H1 (cell line): ENCODE measurements at regions not wholly inside any gene's neighbourhood (a gene's known extent, or its start where the extent isn't known, plus 50 kb on each side); places are given as distances from the start of the nearest gene placed in this dataset.

ENCODE experiments used
- CBX5 ChIP-seq: fragments of 300-800, 300-1000 bp; sonication (generic); IDR thresholded peaks from 2 replicates; pipeline ENCODE4 v1.7.1; 2016; ENCODE audit warnings: antibody characterized with exemption, low read length, low read depth
- GABPA ChIP-seq: IDR thresholded peaks from 2 replicates; pipeline ENCODE4 v1.6.1; 2011; ENCODE audit warnings: mild to moderate bottlenecking, low read length, moderate library complexity, borderline replicate concordance; ENCODE audit not compliant: insufficient read depth
- KDM4A ChIP-seq: IDR thresholded peaks from one replicate; pipeline ENCODE4 v1.7.1; 2012; ENCODE audit warnings: low read depth, mild to moderate bottlenecking, moderate library complexity, low read length, inconsistent platforms; ENCODE audit not compliant: severe bottlenecking
- NRF1 ChIP-seq: IDR thresholded peaks from 2 replicates; pipeline ENCODE4 v1.6.1; 2011; ENCODE audit warnings: mild to moderate bottlenecking, low read depth, low read length, improper control_type of control experiment
- PHF8 ChIP-seq: fragments of 200-600 bp; sonication (generic); conservative IDR thresholded peaks from 2 replicates; pipeline ENCODE4 v1.7.1; 2012; ENCODE audit warnings: low read depth, mild to moderate bottlenecking, inconsistent platforms, low read length, moderate library complexity
- POLR2AphosphoS5 ChIP-seq: IDR thresholded peaks from 2 replicates; pipeline ENCODE4 v1.6.1; 2011; ENCODE audit warnings: low read depth, low read length
- TAF1 ChIP-seq: IDR thresholded peaks from 2 replicates; pipeline ENCODE4 v1.6.1; 2011; ENCODE audit warnings: mild to moderate bottlenecking, low read depth, low read length
- USF2 ChIP-seq: IDR thresholded peaks from 2 replicates; pipeline ENCODE4 v1.6.1; 2011; ENCODE audit warnings: low read length, improper control_type of control experiment

- TF ChIP-seq NRF1: no peak
- TF ChIP-seq TAF1: no peak
- no peak for TF ChIP-seq PHF8
- TF ChIP-seq POLR2AphosphoS5: no peak
- no peak for TF ChIP-seq CBX5
- no peak for TF ChIP-seq USF2
- no peak for TF ChIP-seq GABPA
- no peak for TF ChIP-seq KDM4A
- TF ChIP-seq, all 59 proteins: peak for 0
Observed at GRCh38 chr2:149872041-149872440, 284.5 kb upstream of the MMADHC start (continued).
